H1 (cell line): ENCODE measurements at regions not wholly inside any gene's neighbourhood (a gene's known extent, or its start where the extent isn't known, plus 50 kb on each side); places are given as distances from the start of the nearest gene placed in this dataset.

Experiments used
- CTCF ChIA-PET: fragments of 300-600 bp; sonication (Branson Sonifier 250); formaldehyde crosslinking; loops from one replicate; lab custom pipeline; 2021; ENCODE audit not compliant: partially characterized antibody; lab: Charles Lee
- POLR2A ChIA-PET: fragments of 300-600 bp; sonication (Branson Sonifier 250); formaldehyde crosslinking; loops from one replicate; lab custom pipeline; 2021; ENCODE audit warnings: inconsistent platforms; ENCODE audit not compliant: partially characterized antibody; lab: Charles Lee
- DNase-seq, 2 experiments: peaks; one replicate each; pipeline versions ENCODE4 v3.0.0 to v3.0.0-alpha.2; 2010 to 2022; ENCODE audit warnings: low spot score in 2 of 2, low read depth in 1 of 2, mixed read lengths in 1 of 2
- FAIRE-seq: peaks from 2 replicates; lab custom pipeline; 2011; peaks lifted over from hg19 to GRCh38; lab: Jason Lieb, UNC
- H2AFZ ChIP-seq: 2 replicates; pipeline ENCODE4 v1.8.1; 2012; ENCODE audit warnings: low read length, inconsistent platforms
- H2AK5ac ChIP-seq: 2 replicates; pipeline ENCODE4 v1.6.1; 2013; ENCODE audit warnings: low read depth, low read length
- H2BK120ac ChIP-seq: replicated peaks from 2 replicates; pipeline ENCODE3; 2013; ENCODE audit warnings: low read depth, low read length, inconsistent platforms
- H2BK12ac ChIP-seq: 2 replicates; pipeline ENCODE4 v1.6.1; 2013; ENCODE audit warnings: low read depth, low read length
- H2BK15ac ChIP-seq: 2 replicates; pipeline ENCODE4 v1.6.1; 2013; ENCODE audit warnings: low read length
- H2BK20ac ChIP-seq: 2 replicates; pipeline ENCODE4 v1.6.1; 2013; ENCODE audit warnings: low read length
- H2BK5ac ChIP-seq: 2 replicates; pipeline ENCODE4 v1.6.1; 2013; ENCODE audit warnings: low read depth, low read length
- H3K14ac ChIP-seq: 2 replicates; pipeline ENCODE4 v1.6.1; 2013; ENCODE audit warnings: inconsistent platforms; ENCODE audit not compliant: insufficient read length
- H3K18ac ChIP-seq: 2 replicates; pipeline ENCODE4 v1.6.1; 2013; ENCODE audit warnings: low read length; ENCODE audit errors: extremely low read depth
- H3K23ac ChIP-seq: 2 replicates; pipeline ENCODE4 v1.6.1; 2013; ENCODE audit warnings: inconsistent platforms; ENCODE audit not compliant: insufficient read length
- H3K23me2 ChIP-seq: 2 replicates; pipeline ENCODE4 v1.6.1; 2013; ENCODE audit warnings: low read depth, low read length
- H3K27ac ChIP-seq: 2 replicates; pipeline ENCODE4 v1.6.1; 2011; ENCODE audit warnings: low read depth, low read length, inconsistent platforms
- H3K27me3 ChIP-seq, 4 experiments: replicated peaks in 1 of 4; 1 replicate in 1 of 4; 2 replicates in 3 of 4; pipeline versions ENCODE4 v1.6.1 to v1.8.1; 2011 to 2013; ENCODE audit warnings: low read length in 3 of 4, mild to moderate bottlenecking in 3 of 4, inconsistent platforms in 2 of 4, mixed read lengths in 2 of 4, moderate library complexity in 1 of 4; ENCODE audit not compliant: control insufficient read depth in 3 of 4, insufficient read depth in 3 of 4; ENCODE audit errors: extremely low read depth in 1 of 4
- H3K36me3 ChIP-seq, 4 experiments: 2 replicates each; pipeline versions ENCODE4 v1.6.1 to v1.8.1; 2011 to 2013; ENCODE audit warnings: mild to moderate bottlenecking in 4 of 4, low read length in 3 of 4, moderate library complexity in 2 of 4, control low read depth in 1 of 4, inconsistent platforms in 1 of 4; ENCODE audit not compliant: insufficient read depth in 4 of 4, control insufficient read depth in 2 of 4
- H3K4ac ChIP-seq: replicated peaks from 2 replicates; pipeline ENCODE3; 2013; ENCODE audit warnings: low read length, low read depth, mixed read lengths, inconsistent platforms; ENCODE audit not compliant: insufficient read length
- H3K4me1 ChIP-seq, 4 experiments: replicated peaks in 1 of 4; 1 replicate in 1 of 4; 2 replicates in 3 of 4; pipeline versions ENCODE4 v1.6.1 to v1.8.1; 2011 to 2013; ENCODE audit warnings: low read length in 3 of 4, inconsistent platforms in 2 of 4, mixed read lengths in 1 of 4; ENCODE audit not compliant: insufficient read depth in 4 of 4, control insufficient read depth in 3 of 4
- H3K4me2 ChIP-seq, 2 experiments: 2 replicates each; pipeline versions ENCODE4 v1.6.1 to v1.8.1; 2011 to 2013; ENCODE audit warnings: low read depth in 2 of 2, low read length in 2 of 2, control low read depth in 1 of 2, inconsistent platforms in 1 of 2, mild to moderate bottlenecking in 1 of 2; ENCODE audit not compliant: insufficient read depth in 1 of 2
- H3K4me3 ChIP-seq, 4 experiments: fragments of 200-600, 300-600 bp in 1 of 4; sonication (generic), shearing (Covaris generic), sonication (Bioruptor Twin) in 1 of 4; 2 replicates each; pipeline versions ENCODE4 v1.5.1 to v1.8.1; 2011 to 2016; ENCODE audit warnings: low read length in 4 of 4, low read depth in 3 of 4, control low read depth in 2 of 4, inconsistent platforms in 2 of 4, mild to moderate bottlenecking in 2 of 4, mixed read lengths in 1 of 4, moderate library complexity in 1 of 4; ENCODE audit not compliant: insufficient read depth in 2 of 4; ENCODE audit errors: extremely low read depth in 1 of 4
- H3K56ac ChIP-seq: replicated peaks from 2 replicates; pipeline ENCODE3; 2013; ENCODE audit warnings: low read depth, mild to moderate bottlenecking, mixed read lengths, low read length, inconsistent platforms; ENCODE audit not compliant: insufficient read length
- H3K79me1 ChIP-seq: 2 replicates; pipeline ENCODE4 v1.6.1; 2013; ENCODE audit warnings: low read depth, low read length, control low read depth
- H3K79me2 ChIP-seq, 2 experiments: 2 replicates each; pipeline versions ENCODE4 v1.6.1 to v1.8.1; 2012 to 2013; ENCODE audit warnings: low read length in 2 of 2, mild to moderate bottlenecking in 2 of 2, inconsistent platforms in 1 of 2; ENCODE audit not compliant: insufficient read depth in 2 of 2, control insufficient read depth in 1 of 2
- H3K9ac ChIP-seq, 4 experiments: replicated peaks in 1 of 4; 1 replicate in 1 of 4; 2 replicates in 3 of 4; pipeline versions ENCODE4 v1.6.1 to v1.8.1; 2011 to 2013; ENCODE audit warnings: low read depth in 3 of 4, low read length in 3 of 4, control low read depth in 2 of 4, mild to moderate bottlenecking in 2 of 4, moderate library complexity in 2 of 4, inconsistent platforms in 1 of 4; ENCODE audit errors: extremely low read depth in 1 of 4
- H3K9me3 ChIP-seq, 2 experiments: 2 replicates each; pipeline versions ENCODE4 v1.6.1 to v1.8.1; 2012 to 2013; ENCODE audit warnings: mild to moderate bottlenecking in 2 of 2, moderate library complexity in 2 of 2, control low read depth in 1 of 2, inconsistent platforms in 1 of 2, low read depth in 1 of 2, low read length in 1 of 2, mixed read lengths in 1 of 2; ENCODE audit not compliant: insufficient read depth in 2 of 2
- H4K20me1 ChIP-seq, 2 experiments: replicated peaks in 1 of 2; 2 replicates each; pipeline versions ENCODE3 to v1.8.1; 2011 to 2013; ENCODE audit warnings: inconsistent platforms in 2 of 2, low read length in 2 of 2, mild to moderate bottlenecking in 1 of 2; ENCODE audit not compliant: insufficient read depth in 2 of 2, control insufficient read depth in 1 of 2
- H4K5ac ChIP-seq: 2 replicates; pipeline ENCODE4 v1.6.1; 2013; ENCODE audit warnings: low read length, low read depth, mixed read lengths, inconsistent platforms; ENCODE audit not compliant: insufficient read length
- H4K8ac ChIP-seq: 2 replicates; pipeline ENCODE4 v1.8.0; 2013; ENCODE audit warnings: mild to moderate bottlenecking, moderate library complexity, low read length, inconsistent platforms; ENCODE audit not compliant: insufficient read depth; ENCODE audit errors: extremely low read depth
- H4K91ac ChIP-seq: replicated peaks from 2 replicates; pipeline ENCODE3; 2013; ENCODE audit warnings: low read length, mixed read lengths, inconsistent platforms; ENCODE audit not compliant: insufficient read length
- CBX5 ChIP-seq: fragments of 300-800, 300-1000 bp; sonication (generic); IDR thresholded peaks from 2 replicates; pipeline ENCODE4 v1.7.1; 2016; ENCODE audit warnings: antibody characterized with exemption, low read length, low read depth
- CTCF ChIP-seq, 3 experiments: IDR thresholded peaks; 1 replicate in 2 of 3; 2 replicates in 1 of 3; pipeline versions ENCODE4 v1.5.1 to v1.6.1; 2011; ENCODE audit warnings: low read length in 3 of 3, mild to moderate bottlenecking in 3 of 3, inconsistent platforms in 2 of 3, low read depth in 1 of 3, moderate library complexity in 1 of 3; ENCODE audit not compliant: insufficient read depth in 1 of 3; ENCODE audit errors: control extremely low read depth in 1 of 3
- RAD21 ChIP-seq, 2 experiments: IDR thresholded peaks in 1 of 2; conservative IDR thresholded peaks in 1 of 2; 2 replicates each; pipeline ENCODE4 v1.6.1; 2011; ENCODE audit warnings: low read depth in 2 of 2, low read length in 2 of 2, improper control_type of control experiment in 1 of 2, inconsistent platforms in 1 of 2, mild to moderate bottlenecking in 1 of 2, moderate library complexity in 1 of 2
- TCF12 ChIP-seq: IDR thresholded peaks from 2 replicates; pipeline ENCODE4 v1.6.1; 2011; ENCODE audit warnings: low read depth, mild to moderate bottlenecking, low read length

DNA sequence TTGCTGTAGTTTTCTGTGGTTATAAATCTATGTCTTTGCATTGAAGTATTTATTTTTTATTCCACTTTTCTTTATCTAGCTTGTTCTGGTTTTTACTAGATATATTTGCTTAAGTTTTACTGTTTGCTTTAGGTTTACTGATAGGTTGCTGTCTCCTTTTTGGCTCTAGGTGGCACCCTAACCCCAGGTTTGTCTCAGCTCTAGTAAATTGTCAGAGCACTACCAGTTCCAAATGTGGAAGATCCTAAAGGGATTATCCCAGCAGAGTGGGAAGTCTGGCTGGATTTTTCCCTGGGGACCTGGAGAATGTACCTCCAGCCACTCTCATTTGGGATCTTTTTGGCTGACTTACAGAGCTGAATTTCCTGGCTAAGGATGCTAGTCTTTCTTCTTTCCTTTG, 106.1 kb downstream of the PBDC1 start:
- no peak overlapping the region for H3K18ac ChIP-seq
- no peak overlapping the region for H2BK120ac ChIP-seq
- H3K4me3 ChIP-seq = no peak overlapping the region
- no peak overlapping the region for H2BK12ac ChIP-seq
- no peaks in the 10 kb centered on the region for H3K23me2 ChIP-seq
- no peak overlapping the region for H2AK5ac ChIP-seq
- no peak overlapping the region for H3K23ac ChIP-seq
- no peaks in the 10 kb centered on the region for H3K9me3 ChIP-seq
- H3K14ac ChIP-seq = no peak overlapping the region
- no peaks in the 10 kb centered on the region for H3K4me1 ChIP-seq
- peak overlapping the region; percentile 90 for H2AFZ ChIP-seq
- ChIA-PET CTCF (interaction anchor here (0.8 to 3.1 kb wide), 8 partner anchors 133 to 940 kb away, joined by 3 to 24 read pairs (median 4); no protein-coding TSS in a partner anchor), POLR2A (no interaction called here)
- TF ChIP-seq RAD21 (IDR thresholded peaks at IDR 0.05 in 1 of 2, conservative IDR thresholded peaks at IDR 0.05 in 1 of 2; ENCODE audit: low read depth in 2 of 2, low read length in 2 of 2) (peak; percentile 79 to 87), TCF12 (no peak), CBX5 (no peak), CTCF (IDR thresholded peaks at IDR 0.05; ENCODE audit: control extremely low read depth in 1 of 3, insufficient read depth in 1 of 3, low read depth in 1 of 3, low read length in 3 of 3) (peak in 2 of 3 experiments; percentile 43 to 53; a peak in 3 of 4 replicates)
- DNase-seq = peak; percentile 17 to 51
- no peak overlapping the region for H3K9ac ChIP-seq
- peak; percentile 88 for FAIRE-seq
- H2BK5ac ChIP-seq = no peak overlapping the region
- H3K36me3 ChIP-seq = no peaks in the 10 kb centered on the region
- no peak overlapping the region for H2BK15ac ChIP-seq
- no peak overlapping the region for H4K5ac ChIP-seq
- no peak overlapping the region for H4K91ac ChIP-seq
- no peak overlapping the region for H3K27ac ChIP-seq
- H4K8ac ChIP-seq = no peak overlapping the region
- no peak overlapping the region for H2BK20ac ChIP-seq
- no peaks in the 10 kb centered on the region for H3K79me1 ChIP-seq
- no peak overlapping the region for H3K56ac ChIP-seq
- H3K4me2 ChIP-seq = no peak overlapping the region
- no peaks in the 10 kb centered on the region for H4K20me1 ChIP-seq
- H3K79me2 ChIP-seq = no peaks in the 10 kb centered on the region
- no peaks in the 10 kb centered on the region for H3K27me3 ChIP-seq
- H3K4ac ChIP-seq = no peak overlapping the region
